CD4-positive, alpha-beta T cell treated with Interleukin-15 for 1 hour (primary cell): ENCODE measurements at regions not wholly inside any gene's neighbourhood (a gene's known extent, or its start where the extent isn't known, plus 50 kb on each side); places are given as distances from the start of the nearest gene placed in this dataset.

ENCODE experiments used
- DNase-seq: peaks from one replicate; pipeline ENCODE4 v3.0.0-alpha.2; 2020

GRCh38 chr1:222165629-222166028 lies 382.3 kb downstream of the HHIPL2 start:
- no peak for DNase-seq

DNA sequence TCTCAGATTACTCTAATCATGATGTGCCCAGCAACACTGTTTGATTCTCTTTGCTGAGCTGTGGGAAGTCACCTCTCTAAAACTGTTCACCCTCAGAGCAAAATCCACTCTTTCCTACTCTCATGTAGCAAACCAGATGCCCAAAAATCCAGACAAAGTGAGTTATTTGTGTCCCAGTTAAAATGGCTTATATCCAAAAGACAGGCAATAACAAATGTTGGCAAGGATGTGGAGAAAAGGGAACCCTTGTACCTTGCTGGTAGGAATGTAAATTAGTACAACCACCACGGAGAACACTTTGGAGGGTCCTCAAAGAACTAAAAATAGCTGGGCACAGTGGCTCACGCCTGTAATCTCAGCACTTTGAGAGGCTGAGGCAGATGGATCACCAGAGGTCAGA lies 384.0 kb downstream of the HHIPL2 start:
- no peak for DNase-seq

- DNase-seq = no peak
Measured at GRCh38 chr1:222161676-222162075, 386.2 kb downstream of the HHIPL2 start.

DNA sequence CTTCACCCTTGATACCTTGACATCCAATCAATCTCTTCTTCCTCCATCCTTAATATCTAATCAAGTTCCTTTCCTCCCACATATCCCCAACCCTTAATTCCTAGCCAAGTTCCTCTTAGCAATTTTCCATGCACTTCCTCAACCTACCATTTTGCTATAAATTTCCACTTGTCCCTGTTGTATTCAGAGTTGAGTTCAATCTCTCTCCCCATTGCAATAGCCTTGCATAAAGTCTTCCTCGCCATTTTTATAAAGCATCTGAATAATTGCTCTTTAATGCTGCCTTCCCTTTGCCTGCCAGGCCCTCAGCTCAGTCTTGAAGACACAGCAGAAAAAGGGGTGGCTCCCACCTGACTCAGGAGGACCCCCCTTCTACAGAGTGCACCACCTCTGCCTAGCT lies 390.3 kb downstream of the HHIPL2 start:
- DNase-seq = no peak

GRCh38 chr1:222140206-222140605 lies 398.3 kb upstream of the DUSP10 start:
- no peak for DNase-seq

- DNase-seq = no peak
Measured at GRCh38 chr1:222138095-222138494, 396.2 kb upstream of the DUSP10 start.

DNA sequence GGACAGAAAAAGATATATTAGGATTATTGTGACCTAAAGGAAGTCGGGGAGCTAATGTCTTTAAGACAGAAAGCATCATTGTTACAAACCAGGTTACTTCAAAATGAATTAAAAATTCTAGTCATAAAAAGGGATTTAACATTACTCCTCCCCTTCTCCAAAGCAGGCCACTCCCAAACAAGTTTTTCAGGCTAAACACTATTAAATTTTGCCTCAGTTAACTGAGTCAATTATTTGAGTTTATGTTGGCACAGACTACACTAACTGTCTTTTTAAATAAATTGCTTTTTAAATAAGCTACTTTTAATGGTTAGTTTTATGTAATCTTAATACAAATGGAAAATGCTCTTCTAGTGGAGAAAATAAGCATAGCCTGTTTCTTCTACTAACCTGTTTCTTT lies 395.0 kb upstream of the DUSP10 start:
- no peak for DNase-seq

DNA sequence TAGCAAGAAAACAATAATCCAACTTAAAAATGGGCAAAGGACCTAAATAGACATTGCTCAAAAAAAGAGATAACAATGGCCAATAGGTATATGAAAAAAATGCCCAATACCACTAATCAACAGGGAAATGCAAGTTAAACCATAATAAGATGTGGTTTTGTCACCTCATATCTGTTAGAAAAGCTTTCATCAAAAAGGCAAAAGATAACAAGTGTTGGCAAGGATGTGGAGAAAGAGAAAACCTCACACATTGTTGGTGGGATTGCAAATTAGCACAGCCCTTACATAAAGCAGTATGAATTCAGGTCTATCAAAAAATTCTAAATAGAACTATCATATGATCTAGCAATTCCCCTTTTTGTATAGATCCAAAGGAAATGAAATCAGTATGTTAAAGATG lies 387.2 kb upstream of the DUSP10 start:
- DNase-seq = no peak

DNA sequence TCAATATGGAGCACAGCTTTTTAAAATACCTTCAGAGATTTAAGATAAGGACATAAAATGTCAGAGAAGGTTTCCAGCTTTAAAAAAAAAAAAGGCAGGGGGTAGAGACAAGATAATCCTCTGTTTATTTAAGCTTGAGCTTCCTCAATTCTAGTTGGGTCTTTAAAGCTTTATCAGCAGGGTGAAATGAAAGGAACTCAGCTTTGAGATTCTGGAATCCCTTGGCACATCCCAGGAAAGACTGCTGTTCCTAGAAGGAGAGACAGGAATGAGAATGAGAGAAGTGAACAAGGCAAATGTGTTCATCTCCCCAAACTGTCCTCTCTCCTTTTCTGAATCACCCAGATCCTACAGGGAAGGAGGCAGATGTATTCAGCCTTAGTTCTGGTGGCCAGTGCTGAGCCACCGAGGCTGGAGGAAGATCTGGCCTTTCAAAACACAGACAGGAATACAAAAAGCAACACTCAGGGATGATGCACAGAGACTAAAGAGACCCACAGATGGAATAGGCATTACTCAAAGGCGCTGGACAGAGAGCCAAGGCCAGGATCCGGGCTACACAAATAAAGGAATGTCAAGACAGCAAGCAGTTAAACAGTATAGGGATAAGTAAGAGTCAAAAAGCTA lies 385.8 kb upstream of the DUSP10 start:
- DNase-seq = no peak

- no peak for DNase-seq
Measured at GRCh38 chr1:222127096-222127495, 385.2 kb upstream of the DUSP10 start.

GRCh38 chr1:222126052-222126451 lies 384.2 kb upstream of the DUSP10 start:
- DNase-seq = no peak

- no peak for DNase-seq
Measured at GRCh38 chr1:222124602-222125001, 382.7 kb upstream of the DUSP10 start.

DNA sequence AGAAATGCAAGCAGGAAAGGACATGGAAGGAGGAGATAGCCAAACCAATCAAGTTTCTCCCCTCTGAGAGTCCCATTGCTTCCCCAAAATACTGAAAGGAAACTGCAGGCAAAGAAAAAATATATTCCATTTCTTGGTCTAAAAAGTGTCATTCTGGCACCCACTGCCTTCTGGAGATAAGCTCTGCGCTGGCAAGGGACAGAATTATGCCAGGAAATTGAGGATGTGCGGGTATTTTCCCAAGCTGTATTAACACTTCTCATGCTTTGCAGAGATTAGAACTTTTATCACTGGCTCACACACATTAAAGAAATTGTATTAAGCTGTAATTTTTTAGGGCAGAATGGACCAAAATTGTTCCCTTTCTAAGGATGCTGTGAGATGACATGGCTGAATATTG lies 381.2 kb upstream of the DUSP10 start:
- DNase-seq = no peak

- DNase-seq = no peak
Measured at GRCh38 chr1:222117809-222118208, 375.9 kb upstream of the DUSP10 start.

- DNase-seq = no peak
Measured at GRCh38 chr1:222114536-222115156, 372.8 kb upstream of the DUSP10 start.

- DNase-seq = no peak
Measured at GRCh38 chr1:222109836-222110235, 367.9 kb upstream of the DUSP10 start.

DNA sequence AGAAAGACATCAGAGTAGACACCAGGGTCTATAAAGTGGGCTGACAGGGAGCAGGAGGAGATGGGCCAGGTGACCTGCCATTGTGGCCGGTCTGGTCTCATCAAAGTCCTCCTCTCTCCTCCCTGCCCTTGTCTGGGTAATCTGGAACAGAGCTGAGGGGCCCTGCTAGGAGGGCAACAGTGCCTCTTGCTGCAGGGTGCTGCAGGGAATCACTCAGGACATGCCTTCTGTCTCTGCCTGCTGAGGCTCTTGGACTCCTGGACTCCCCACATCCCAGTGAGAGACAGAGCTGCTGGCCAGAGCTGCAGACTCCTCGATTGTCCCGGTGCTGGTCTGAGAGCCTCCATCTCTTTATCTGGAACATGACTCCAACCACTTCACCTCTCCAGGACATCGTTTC lies 366.1 kb upstream of the DUSP10 start:
- no peak for DNase-seq

DNA sequence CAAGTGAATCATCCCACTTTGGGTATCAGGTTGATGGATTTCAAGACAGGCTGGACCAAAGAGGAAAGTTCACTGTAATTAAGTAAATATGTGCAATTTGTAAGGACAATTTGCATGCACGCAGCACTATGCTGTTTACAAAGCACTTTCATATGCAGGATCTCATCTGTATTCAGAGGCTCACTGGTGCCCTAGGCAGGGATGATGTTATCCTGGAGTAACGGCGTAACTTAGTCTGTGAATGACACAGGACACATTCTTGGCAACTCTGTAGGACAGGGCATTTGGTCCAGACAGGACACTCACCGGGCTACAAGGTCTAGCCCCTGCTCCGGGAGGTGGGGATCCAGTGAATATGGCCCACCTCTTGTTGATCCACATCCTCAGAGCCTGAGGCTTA lies 365.4 kb upstream of the DUSP10 start:
- DNase-seq = no peak

GRCh38 chr1:222106377-222106776 lies 364.5 kb upstream of the DUSP10 start:
- DNase-seq = no peak

GRCh38 chr1:222105861-222106260 lies 364.0 kb upstream of the DUSP10 start:
- DNase-seq = no peak

DNA sequence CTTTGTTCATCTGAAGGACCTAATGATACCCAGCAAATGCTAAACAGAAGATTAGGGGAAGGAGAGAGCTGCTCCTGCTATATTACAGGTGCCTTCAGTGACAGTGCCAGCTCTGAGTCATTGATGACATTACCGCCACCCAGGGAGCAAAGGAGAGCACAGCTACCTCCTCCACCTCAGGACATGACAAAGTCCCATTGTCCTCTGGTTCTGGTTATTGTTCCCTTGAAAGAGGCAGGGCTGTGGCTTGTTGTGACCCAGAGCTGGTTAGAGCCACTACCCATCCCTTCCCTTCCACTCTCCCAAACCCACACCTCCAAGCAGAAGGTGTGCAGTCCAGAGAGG lies 363.5 kb upstream of the DUSP10 start:
- no peak for DNase-seq

DNA sequence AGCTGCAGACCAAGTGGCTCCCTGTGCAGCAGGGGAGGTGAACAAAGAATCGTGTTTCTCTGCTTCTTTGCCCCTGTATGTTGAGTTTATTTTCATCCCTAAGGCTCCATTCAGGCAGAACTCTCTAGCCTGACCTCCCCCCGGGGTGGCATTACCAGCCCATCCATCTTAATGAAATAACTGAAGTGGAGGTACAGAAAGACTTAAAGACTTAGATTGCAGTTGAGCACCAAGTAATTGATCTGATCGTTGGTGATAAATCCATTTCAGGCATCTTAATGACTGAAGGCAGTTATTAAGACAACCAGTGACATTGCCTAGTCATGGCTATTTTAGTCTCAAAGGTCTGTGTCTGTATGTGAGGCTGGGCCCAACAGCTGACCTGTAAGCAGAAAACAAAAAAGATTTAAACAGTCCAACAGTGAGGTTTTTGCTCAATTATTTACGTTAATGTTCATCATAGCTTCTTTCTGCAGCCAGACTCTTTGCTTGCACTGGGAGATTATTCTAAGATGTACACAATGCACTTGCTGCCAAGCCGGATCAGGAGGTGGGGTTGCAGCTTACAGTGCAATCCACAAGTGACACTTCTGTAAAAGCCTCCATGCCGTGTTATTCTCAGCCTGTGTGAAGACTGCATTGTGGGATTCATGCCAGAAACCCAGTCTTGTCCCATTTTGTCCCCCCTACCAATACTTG lies 363.0 kb upstream of the DUSP10 start:
- no peak for DNase-seq

GRCh38 chr1:222104097-222104496 lies 362.2 kb upstream of the DUSP10 start:
- DNase-seq = no peak

DNA sequence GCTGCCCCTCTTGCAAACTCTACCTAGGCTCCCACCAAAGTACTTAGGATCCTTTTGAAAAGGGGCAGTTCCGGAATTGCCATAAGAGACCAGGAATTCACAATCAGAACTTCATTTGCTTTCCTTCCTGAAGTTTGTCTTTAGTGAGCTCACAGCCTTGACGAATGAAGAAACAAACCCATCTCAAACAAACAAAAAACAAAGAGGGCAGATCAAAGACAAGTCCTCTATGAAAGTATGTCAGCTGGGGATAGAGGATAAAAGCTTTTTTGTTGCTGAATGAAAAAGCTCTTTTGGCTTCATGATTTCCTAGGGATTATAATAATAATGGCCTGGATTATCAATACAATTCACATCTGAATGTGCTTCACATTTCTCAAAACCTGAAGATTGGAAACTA lies 357.9 kb upstream of the DUSP10 start:
- DNase-seq = no peak

GRCh38 chr1:222098404-222098803 lies 356.5 kb upstream of the DUSP10 start:
- no peak for DNase-seq
